ENCODE measurements at regions not wholly inside any gene's neighbourhood (a gene's known extent, or its start where the extent isn't known, plus 50 kb on each side); places are given as distances from the start of the nearest gene placed in this dataset.

GRCh38 chr13:65188721-65189120, 2041.4 kb downstream of the PCDH9 start:
- no peaks in the 10 kb centered on the region for H3K4me1 ChIP-seq
- 90% methylated on average over 3 of the region's 3 CpGs for WGBS
- H3K9me3 ChIP-seq, result peaks cover 0 to 3% (median 0%) of the 10 kb centered on the region in 4 donors
- no peak for DNase-seq (ENCODE audit: extremely low spot score)
- intact Hi-C loops (cut with DNase I), result no loop called here
- no peaks in the 10 kb centered on the region for H3K27me3 ChIP-seq
- H3K27ac ChIP-seq (replicated peaks in 1 of 4), result no peak overlapping the region
- H3K36me3 ChIP-seq, result no peaks in the 10 kb centered on the region
- no peak for TF ChIP-seq POLR2A (IDR thresholded peaks at IDR 0.05; ENCODE audit: low read depth)
- no peak for TF ChIP-seq CTCF (IDR thresholded peaks at IDR 0.05)
- TF ChIP-seq EP300 (IDR thresholded peaks at IDR 0.05), result no peak
- no peak for TF ChIP-seq POLR2AphosphoS5 (IDR thresholded peaks at IDR 0.05)
- H3K4me3 ChIP-seq, result no peak overlapping the region

- H3K27me3 ChIP-seq, result no peaks in the 10 kb centered on the region
- intact Hi-C loops (cut with DNase I), result no loop called here
- no peak for DNase-seq (ENCODE audit: extremely low spot score)
- H3K4me3 ChIP-seq, result no peak overlapping the region
- no peak overlapping the region for H3K27ac ChIP-seq (replicated peaks in 1 of 4)
- TF ChIP-seq POLR2AphosphoS5 (IDR thresholded peaks at IDR 0.05), result no peak
- H3K9me3 ChIP-seq, result no peaks in the 10 kb centered on the region
- no peaks in the 10 kb centered on the region for H3K4me1 ChIP-seq
- 68% methylated on average over 3 of the region's 3 CpGs for WGBS
- H3K36me3 ChIP-seq, result no peaks in the 10 kb centered on the region
Measured at GRCh38 chr13:65168026-65168425, 2062.1 kb downstream of the PCDH9 start.

GRCh38 chr13:65166675-65167074, 2063.5 kb downstream of the PCDH9 start:
- H3K27me3 ChIP-seq, result no peaks in the 10 kb centered on the region
- no peaks in the 10 kb centered on the region for H3K36me3 ChIP-seq
- WGBS, result 76% methylated on average over 3 of the region's 3 CpGs
- TF ChIP-seq POLR2AphosphoS5 (IDR thresholded peaks at IDR 0.05), result no peak
- H3K4me3 ChIP-seq, result no peak overlapping the region
- intact Hi-C loops (cut with DNase I), result no loop called here
- H3K9me3 ChIP-seq, result no peaks in the 10 kb centered on the region
- no peak for DNase-seq (ENCODE audit: extremely low spot score)
- no peak overlapping the region for H3K27ac ChIP-seq (replicated peaks in 1 of 4)
- H3K4me1 ChIP-seq, result no peaks in the 10 kb centered on the region

GRCh38 chr13:65159803-65160202, 2070.3 kb downstream of the PCDH9 start:
- TF ChIP-seq CTCF (IDR thresholded peaks at IDR 0.05) (no peak), POLR2A (IDR thresholded peaks at IDR 0.05; ENCODE audit: low read depth) (no peak), EP300 (IDR thresholded peaks at IDR 0.05) (no peak), POLR2AphosphoS5 (IDR thresholded peaks at IDR 0.05) (no peak)
- H3K36me3 ChIP-seq, result no peaks in the 10 kb centered on the region
- DNase-seq (ENCODE audit: extremely low spot score), result no peak
- no peaks in the 10 kb centered on the region for H3K4me1 ChIP-seq
- intact Hi-C loops (cut with DNase I), result no loop called here
- H3K4me3 ChIP-seq, result no peak overlapping the region
- H3K9me3 ChIP-seq, result no peaks in the 10 kb centered on the region
- H3K27ac ChIP-seq (replicated peaks in 1 of 4), result no peak overlapping the region
- H3K27me3 ChIP-seq, result no peaks in the 10 kb centered on the region
- WGBS, result 60% methylated on average over 3 of the region's 3 CpGs

GRCh38 chr13:65155861-65156260, 2074.3 kb downstream of the PCDH9 start:
- Histone ChIP-seq H3K4me1 (no peaks in the 10 kb centered on the region), H3K27ac (replicated peaks in 1 of 4) (no peak overlapping the region), H3K9me3 (no peaks in the 10 kb centered on the region), H3K4me3 (no peak overlapping the region), H3K27me3 (no peaks in the 10 kb centered on the region), H3K36me3 (no peaks in the 10 kb centered on the region)
- WGBS, result 96% methylated on average over 2 of the region's 2 CpGs
- DNase-seq (ENCODE audit: extremely low spot score), result no peak
- TF ChIP-seq CTCF (IDR thresholded peaks at IDR 0.05), result no peak
- intact Hi-C loops (cut with DNase I), result no loop called here

- Histone ChIP-seq H3K4me1 (no peaks in the 10 kb centered on the region), H3K36me3 (no peaks in the 10 kb centered on the region), H3K4me3 (no peak overlapping the region), H3K27me3 (no peaks in the 10 kb centered on the region), H3K27ac (replicated peaks in 1 of 4) (no peak overlapping the region), H3K9me3 (no peaks in the 10 kb centered on the region)
- 93% methylated on average over 5 of the region's 5 CpGs for WGBS
- intact Hi-C loops (cut with DNase I), result no loop called here
- no peak for TF ChIP-seq CTCF (IDR thresholded peaks at IDR 0.05)
- TF ChIP-seq POLR2AphosphoS5 (IDR thresholded peaks at IDR 0.05), result no peak
- no peak for TF ChIP-seq POLR2A (IDR thresholded peaks at IDR 0.05; ENCODE audit: low read depth)
- no peak for TF ChIP-seq EP300 (IDR thresholded peaks at IDR 0.05)
- DNase-seq (ENCODE audit: extremely low spot score), result no peak
Measured at GRCh38 chr13:65154661-65155447, 2075.3 kb downstream of the PCDH9 start.

All from esophagus muscularis mucosa (tissue), 4 donors.